Nucleus accumbens (tissue), 56 donors: ENCODE measurements at regions not wholly inside any gene's neighbourhood (a gene's known extent, or its start where the extent isn't known, plus 50 kb on each side); places are given as distances from the start of the nearest gene placed in this dataset.

Experiments used
- DNase-seq, 56 donors: peaks; one replicate each; lab custom pipeline; 2025; lab: John Stamatoyannopoulos, UW

DNA sequence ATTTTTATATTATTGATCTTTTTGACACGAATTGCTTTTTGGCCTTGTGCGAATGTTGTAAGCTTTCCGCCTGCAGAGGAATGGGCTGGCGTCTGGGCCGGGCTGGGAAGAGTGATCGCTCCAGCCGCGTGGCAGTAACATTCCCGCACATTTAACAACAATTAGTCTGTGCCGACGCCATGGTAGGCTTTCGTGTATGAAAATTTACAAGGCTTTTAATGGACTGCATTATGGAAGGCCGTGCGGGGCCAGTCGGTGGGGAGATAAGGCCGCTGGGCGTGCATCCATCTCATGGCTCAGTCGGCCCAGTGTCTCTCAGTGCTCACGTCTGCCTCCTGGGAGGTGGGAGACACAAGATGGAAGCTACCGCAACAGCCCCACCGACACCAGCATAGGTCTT lies 142.2 kb downstream of the PHETA1 start:
- no peak for DNase-seq

DNA sequence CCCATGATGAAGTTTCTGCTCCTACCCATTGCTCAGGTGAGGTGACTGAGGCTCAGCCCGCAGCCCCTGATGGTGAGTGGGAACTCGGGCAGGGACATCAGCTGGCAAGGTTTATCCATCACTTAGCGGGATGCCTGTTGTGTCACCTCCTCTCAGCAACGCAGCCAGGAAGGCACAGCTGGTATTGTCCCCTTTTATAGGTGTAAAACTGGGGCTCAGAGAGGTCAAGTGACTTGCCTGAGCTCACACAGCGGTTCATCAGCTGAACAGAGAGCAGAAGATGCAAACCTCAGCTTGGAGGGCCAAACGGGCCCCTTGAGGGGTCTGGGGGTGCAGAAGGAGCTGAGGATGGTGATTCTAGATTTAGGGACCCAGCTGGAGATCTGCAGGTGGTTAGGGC lies 143.6 kb downstream of the PHETA1 start:
- no peak for DNase-seq

DNA sequence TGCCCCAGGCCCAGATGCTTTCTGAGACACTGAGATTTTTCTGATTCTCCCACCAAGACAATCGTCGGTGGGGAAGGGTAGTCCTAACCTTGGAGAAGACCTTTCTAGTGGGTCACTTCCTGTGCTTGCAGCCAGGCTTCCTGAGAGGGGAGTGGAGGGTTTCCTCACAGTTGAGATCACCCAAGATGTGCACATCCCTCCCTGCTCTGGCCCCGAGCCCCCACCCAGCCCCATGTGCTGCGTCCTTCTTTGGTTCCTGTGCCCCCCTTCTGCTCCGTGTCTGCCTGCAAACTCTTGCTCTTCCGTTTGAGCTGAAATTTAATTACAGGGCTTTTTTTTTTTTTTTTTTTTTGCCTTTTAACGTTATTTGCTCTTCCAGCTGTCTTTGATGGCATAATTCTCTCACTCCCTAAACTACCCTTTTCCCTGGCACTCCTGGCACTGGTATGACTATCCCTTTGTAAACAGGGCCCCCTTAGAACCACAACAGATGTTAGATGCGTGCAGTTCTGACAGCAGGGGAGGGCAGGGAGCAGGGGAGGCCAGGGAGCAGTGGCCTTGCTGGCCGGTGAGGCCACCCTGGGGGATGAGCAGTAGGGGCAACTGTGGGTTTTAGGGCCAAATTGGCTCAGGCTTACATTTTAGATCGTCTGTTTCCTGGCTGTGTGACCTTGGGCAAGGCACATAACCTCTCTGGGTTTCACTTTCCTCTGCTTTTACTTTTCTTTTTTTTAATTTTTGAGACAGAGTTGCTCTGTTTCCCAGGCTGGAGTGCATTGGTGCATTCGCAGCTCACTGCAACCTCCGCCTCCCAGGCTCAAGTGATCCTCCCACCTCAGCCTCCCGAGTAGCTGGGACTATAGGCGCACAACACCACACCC lies 144.5 kb downstream of the PHETA1 start:
- no peak for DNase-seq

DNA sequence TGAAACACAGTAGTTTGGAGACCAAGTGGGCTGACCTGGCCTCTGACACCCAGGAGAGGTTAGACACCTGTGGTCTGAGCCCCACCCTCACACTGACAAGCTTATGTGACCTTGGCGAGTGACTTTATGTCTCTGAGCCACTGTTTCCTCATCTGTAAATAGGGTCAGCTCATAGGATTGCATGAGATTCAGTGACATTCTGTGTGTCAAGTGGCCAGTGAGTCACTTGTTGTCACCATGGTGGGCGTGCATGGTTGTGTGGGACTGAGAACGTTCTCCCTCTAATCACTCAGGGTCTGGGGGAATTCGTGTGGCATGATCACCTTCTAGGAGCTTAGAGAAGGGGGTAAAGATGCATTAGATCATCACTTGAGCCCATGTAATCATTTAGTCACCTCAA lies 146.4 kb downstream of the PHETA1 start:
- no peak for DNase-seq

DNA sequence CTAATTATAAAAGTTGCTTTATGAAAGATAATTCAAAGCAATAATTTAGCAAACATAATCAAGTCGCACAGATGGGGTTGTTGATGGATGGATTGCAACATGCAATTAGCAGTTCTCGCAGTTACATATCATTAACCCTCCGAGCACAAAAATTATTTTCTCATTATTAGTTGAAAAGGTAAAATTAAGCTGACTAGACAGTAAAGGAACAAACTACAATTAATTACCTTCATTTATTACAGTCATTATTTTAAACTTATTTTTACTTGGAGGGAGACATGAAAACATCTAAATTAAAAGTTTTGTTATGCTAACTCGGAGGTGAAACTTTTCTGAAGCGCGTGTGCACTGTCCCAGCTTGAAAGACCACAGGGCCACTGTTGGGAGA lies 146.9 kb downstream of the PHETA1 start:
- no peak for DNase-seq

DNA sequence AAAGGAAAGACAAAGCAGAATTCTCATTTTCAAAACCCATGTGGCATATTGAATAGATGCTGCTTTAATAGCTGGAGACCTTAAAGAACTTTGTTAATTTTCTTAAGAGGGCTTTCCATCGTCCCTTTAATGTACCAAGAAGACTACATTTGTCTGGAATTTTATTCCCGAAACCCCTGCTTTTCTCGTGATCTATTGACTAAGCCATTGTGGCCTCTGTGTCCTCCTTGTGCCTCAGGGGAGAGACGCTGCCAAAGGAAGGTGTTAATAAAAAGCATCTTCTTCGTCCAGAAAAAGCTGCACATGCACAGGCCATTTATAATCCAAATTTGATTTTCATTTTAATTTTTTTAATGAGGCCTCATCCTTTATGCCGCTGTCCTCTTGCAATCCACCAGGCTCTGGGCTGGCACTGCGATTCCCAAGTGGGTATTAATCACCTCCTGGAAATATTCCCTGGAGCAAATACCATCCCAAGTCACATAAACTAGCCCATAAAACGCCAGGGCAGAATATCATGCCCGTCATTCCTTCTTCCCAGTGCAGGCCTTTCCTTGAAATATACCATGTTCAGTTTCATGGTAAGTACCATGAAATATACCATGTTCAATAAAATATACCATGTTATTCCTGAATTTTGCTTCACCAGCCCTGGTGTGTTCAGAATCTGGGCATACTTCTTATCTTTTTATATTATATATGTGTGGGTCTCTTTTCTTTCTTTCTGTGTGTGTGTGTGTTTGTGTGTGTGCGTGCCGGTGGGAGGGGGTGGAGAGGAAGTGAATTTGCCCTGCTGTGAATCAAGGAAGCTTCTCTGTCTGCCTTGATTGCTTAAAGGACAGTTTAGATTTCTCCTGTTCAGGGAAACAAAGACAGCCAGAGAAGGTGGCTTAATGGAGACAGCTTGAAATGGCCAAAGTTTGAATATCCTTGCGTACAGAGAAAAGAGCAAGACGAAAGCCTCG lies 147.6 kb downstream of the PHETA1 start:
- DNase-seq = no peak

DNA sequence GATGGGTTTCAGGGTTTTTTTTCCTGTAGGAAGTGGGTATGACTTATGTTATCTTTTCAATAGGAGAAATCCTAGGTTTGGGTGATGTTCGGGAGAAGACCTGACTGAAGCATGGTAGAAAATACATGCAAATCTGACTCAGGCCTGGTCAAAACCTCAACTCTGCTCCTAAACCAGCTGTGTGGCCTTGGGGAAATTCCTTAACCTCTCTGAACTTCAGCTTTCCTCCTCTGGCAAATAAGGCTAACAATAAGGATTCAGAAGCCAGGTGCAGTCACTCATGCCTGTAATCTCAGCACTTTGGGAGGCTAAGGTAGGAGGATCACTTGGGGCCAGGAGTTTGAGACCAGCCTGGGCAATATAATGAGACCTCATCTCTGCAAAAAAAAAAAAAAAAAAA lies 148.5 kb downstream of the PHETA1 start:
- no peak for DNase-seq

DNA sequence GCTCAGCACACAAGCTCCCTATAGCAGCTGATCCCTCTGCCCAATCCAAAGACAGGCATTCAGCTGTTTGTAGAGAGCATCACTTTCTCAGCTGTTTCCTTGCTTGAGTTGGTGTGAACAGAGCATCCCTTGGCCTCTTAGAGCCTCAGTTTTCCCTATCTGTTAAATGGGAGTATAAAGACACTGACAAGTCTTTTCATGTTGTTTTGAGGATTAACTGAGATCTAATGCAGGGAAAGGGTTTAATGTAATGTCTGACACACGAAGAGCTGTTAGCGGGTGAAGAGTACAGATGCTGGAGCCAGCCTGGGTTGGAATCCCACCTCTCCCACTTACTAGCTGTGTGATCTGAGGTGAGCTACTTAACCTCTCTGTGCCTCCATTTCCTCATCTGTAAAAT lies 149.5 kb downstream of the PHETA1 start:
- DNase-seq = no peak

DNA sequence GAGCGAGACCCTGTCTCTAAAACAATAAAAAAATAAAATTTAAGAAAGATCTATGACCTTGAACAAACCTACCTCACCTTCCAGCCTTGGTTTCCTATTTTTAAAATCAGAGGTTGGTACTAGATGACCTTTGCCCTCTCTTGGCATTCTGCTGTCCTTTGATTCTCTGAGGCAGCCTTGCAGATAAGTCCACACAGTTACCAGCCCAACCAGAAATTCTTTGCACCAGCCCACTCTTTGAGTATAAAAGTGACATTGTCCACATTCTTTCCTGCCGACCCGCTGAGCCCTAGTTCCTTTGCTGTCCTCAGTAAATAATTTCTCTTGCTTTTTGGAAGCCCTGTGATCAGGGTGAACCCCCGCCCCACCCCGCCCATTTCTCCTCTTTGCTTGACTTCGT lies 150.4 kb downstream of the PHETA1 start:
- DNase-seq = no peak

DNA sequence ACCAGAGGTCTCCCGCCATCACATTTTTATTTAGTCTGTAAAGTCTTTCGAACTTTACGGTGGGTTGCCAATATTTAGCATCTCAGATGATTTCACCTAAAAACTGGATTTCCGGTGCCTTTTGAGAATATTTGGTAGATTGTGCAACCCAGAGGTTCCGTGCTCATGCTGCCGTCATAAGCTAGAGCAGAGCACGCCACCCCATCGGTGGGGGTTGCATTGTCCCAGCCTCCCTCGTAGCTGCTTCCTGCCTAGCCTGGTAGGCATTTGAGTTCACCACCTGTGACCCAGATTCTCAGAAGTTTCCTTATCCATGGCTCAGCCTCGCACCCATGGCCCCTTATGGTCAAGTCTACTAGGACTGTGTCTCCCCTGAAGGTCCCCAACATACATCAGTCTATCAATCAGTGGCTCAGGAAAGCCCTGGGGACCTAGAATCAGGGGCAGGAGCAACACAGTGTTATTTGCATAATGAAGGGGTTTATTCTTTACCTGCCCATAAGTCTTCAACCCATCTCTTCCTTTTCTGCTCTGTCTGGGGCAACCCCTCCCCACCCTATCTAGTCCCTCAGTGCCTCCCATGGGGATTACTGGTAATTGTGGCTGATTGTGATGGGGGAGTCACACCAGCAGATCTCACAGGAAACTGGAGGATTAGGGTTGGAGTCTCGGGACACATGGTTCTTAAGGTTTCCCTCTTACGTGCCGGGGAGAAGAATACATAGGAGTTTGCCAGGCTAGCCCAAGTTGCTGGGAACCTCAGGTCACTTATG lies 152.3 kb downstream of the PHETA1 start:
- no peak for DNase-seq

DNA sequence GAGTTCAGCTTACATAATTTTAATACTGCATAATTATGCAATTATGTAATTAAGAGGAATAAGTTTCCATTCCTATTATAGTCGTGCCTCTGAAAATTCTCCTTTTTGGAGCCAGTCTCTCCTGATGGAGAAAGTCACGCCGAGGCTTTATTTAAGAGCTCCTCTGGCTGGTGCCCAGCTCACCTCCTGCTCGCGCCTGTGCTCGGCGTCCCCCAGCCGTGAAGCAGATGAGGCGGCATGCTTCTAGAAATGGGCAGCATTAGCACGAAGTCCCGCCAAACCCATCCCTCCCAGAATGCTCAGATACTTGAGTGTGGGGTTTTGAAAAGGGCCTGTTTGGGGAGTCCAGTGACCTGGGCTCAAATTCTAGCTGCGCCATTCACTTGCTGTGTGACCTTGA lies 153.0 kb downstream of the PHETA1 start:
- DNase-seq = no peak

DNA sequence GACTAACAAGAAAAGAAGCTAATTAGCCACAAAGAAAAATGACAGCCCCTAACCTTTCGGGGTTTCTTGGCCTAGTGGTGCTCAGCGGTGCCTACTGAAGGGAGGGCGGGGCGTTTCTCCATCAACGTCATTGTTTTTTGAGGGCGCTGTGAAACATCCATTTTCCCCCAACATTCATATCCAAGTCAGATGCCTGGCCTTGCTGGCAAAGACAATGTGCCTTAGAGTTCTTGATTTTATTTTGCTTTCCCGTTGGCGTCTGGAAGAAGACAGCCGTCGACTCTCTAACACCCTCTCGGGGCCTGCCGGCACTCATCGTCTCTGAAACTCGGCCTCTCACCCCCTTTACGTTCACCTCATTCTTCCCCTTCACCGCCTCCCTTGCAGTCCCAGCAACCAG lies 154.5 kb downstream of the PHETA1 start:
- no peak for DNase-seq

DNA sequence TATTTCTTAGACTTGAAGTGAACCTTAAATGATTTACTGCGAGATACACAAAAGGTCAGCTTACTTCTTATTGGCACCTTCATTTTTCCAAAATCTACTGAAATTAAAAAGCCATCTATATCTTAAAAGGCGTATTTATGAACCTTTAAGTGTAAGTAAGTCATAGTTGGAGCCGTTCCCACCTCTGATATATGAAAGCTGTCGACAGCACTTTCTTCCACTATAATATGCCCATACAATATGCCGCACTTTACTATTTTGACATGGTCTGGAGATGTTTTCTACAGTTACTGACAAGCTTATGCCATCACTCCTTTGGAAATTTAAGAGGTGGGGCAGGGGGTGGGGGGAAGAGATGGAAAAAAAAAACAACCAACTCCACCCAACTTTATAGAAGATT lies 155.3 kb downstream of the PHETA1 start:
- DNase-seq = no peak

DNA sequence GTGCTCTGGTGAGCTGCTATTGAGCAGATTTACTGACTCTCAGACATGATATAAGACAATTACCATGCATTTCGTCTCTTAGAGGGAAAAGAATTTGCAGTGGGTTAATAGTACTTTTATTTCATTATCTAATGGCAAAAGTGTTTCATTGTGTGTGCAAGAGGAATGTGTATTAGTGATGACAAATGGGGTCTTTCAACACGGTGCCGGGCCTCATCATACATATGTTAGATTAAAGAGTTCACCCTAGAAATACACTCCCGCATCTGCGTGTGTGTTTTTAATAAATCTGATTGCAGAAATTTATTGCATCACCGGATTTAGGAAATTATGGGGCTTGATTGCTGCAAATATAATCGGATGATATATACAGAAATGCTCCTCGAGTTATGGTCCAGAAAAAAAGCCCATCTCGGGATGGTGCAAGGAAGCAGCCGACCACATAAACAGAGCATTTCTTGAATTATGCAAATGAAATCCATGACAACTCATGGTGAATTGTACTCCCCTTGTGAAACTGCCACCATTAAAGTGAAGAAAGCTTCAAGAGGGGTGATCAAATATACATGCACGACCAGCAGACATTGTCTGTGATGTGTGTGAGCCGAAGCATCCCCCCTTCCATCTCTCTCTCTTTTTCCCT lies 156.0 kb downstream of the PHETA1 start:
- DNase-seq = no peak

DNA sequence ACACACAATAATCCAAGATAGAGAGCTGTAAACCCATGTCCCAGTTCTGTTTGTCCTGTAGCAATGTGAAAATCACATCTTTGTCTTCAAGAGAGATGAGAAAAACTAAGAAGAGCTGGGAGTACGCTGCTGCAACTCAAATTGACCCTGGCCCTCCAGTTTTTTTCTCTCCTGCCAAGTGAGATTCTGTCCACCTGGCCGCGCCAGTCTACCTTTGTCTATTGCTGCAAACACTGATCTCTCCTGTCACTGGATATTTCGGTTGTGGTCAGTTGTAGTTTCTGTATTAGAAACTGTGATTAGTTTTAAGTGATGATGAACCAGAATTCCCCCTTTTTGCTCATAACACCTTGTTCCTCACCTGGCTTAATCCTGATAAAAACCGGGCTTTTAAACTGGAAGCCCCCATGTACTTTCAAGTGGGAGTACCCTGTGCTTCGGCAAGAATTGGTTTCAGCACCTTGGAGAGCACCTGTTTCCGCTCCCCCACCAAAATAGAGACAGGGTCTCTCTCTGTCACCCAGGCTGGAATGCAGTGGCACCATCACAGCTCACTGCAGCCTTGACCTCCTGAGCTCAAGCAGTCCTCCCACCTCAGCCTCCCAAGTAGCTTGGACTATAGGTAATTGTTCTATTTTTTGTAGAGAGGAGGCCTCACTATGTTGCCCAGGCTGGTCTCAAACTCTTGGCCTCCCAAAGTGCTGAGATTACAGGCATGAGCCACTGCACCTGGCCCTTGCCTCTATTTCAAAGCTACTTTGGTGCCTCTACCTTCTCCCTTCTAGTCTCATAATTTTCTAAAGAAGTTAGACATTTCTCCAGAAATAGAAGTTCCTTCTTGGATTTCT lies 156.8 kb downstream of the PHETA1 start:
- no peak for DNase-seq

DNA sequence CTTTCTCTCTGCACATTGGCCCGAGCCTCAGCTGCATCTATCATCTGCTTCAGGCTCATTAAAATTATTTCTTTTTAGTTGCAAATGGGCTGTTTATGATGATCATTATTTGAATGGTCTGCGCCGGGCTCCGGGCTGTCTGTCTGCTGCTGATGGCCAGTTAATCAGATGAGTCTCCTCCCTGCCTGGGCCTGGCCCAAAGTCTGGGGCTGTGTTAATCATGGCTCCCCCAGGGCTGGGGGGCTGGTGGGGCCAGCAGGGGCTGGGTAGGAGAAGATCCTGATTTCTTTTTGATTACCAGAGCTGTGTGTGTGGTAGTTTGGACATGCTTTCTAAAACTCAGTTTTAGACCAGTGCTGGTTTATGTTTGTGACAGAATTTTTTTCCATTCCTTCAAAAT lies 159.1 kb downstream of the PHETA1 start:
- no peak for DNase-seq

DNA sequence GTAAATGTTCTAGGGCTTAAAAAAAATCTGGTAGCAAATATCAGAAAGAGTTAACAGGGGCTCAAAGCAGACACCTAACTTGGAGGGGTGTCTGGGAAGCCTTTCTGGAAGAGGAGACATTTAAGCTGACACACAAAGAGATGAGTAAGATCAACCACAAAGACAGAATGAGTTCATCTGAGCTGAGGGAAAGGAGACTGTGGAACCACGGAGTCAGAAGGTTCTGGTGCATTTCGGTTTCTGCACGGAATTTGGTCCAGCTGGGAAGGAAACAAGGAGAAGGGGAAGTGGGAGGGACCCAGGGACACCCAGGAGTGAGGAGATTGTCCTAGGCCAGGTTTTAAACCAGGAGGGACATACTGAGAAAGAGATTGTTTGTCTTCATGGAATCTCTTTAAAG lies 161.1 kb downstream of the PHETA1 start:
- DNase-seq = no peak

DNA sequence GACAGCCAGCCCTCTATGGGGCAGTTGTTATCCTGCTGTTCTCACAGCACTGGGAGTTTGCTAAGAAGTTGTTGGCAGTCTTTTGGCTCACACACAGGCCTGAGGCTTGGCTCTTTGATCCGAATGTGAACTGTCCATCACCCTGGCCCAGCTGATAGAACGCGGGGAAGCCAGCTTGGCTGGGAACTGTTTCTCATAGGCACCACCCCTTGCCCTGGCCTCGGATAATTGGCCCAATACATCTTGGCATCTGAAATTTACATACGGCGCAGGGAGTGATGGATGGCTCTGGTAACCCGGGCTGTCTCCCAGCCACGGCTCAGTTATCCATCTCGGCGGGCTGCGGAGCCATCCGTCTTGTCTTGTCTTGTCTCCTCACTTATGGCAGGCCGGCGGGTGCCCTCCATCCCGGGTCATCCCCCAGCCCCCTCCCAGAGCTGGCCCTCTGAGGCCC lies 164.1 kb downstream of the PHETA1 start:
- no peak for DNase-seq

DNA sequence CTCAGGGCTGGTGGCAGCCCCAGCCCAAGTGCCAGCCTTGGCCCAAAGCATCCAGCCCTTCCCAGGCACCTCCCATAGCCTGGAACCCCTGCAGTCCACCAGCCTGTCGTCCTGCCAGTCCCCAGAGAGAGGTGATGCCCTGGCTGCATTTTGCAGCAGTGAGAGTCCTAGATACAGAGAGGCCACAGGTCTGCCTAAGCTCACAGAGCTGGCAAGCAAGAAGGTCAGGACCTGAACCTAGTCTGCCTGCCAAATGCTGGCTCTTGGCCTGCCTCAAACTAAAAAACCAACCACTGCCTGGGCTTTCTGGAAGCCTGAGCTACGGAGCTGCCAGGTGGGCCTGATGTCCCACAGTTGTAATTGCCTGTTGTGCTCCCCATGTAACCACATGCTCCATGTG lies 164.9 kb downstream of the PHETA1 start:
- DNase-seq = no peak
